GM21367 (cell line): ENCODE measurements at regions not wholly inside any gene's neighbourhood (a gene's known extent, or its start where the extent isn't known, plus 50 kb on each side); places are given as distances from the start of the nearest gene placed in this dataset.

Experiments used
- ATAC-seq: cut with Tn5 transposase; IDR thresholded peaks from one replicate; pipeline ENCODE4 v1.9.1; 2021; ENCODE audit not compliant: unreplicated experiment

DNA sequence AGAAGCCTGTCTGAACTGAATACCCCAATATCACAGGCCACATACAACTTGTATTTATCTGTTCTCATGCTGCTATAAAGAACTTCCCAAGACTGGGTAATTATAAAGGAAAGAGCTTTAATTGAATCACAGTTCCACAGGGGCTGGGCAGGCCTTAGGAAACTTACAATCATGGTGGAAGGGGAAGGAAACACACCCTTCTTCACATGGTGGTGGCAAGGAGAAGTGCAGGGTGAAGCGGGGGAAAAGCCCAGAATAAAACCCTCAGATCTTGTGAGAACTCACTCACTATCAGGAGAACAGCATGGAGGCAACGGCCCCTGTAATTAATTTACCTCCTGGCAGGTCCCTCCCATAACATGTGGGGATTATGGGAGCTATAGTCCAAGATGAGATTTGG is 50.3 kb upstream of the FNDC1 start:
- no peak for ATAC-seq

DNA sequence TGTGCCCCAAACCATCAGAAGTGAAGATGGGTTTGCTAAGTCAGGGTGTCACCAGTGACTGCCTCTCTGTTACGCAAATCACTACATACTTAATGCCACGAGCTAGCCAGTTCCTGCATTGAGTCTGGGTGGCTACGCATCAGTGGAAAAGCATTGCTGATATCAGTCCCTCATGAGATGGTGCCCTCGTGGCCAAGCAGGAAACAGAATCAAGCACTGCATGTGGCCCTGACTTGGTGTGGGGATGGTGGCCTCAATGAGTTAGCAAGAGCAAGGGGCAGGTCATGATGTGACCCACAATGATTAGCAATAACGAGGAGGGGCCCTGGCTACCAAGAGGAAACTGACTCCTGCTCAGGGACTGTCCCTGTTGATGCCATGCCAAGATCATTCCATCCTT is 51.6 kb upstream of the FNDC1 start:
- no peak for ATAC-seq

DNA sequence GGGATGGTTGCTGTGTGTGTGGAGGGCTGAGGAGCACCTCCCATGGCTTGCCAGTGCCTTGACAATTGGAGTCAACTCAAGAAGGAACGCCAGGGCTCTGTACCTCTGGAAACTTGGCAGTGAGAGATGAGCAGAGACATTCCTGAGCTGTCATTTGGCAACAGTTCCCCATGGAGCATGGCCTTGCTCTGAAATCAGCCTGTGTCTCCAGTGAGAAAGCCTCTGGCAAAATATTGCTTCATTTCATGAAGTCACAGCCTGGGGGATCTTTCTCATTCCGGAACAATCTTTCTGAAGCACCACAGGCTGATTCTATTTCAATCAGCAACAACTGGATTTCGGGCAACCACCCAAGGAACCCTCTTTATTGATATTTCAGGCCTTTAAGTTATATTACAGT is 52.2 kb upstream of the FNDC1 start:
- no peak for ATAC-seq

DNA sequence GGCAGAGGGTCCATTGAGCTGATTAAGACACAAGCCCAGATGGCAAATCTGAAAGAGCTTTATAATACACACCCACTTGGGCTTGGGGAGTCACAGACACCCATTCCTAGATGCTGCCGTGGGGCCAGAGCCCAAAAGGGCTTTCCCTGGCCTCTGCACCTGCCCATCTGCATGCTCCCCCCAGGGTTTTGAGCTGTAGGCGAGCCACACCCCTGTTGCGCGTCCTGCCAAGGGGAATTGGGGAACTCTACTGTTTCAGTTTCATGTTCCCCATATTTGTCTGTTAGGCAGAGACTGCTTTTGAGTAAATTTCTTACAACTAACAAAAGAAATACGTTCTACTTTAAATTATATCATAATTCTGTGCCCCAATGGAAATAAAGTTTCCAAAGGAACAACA is 52.9 kb upstream of the FNDC1 start:
- no peak for ATAC-seq

DNA sequence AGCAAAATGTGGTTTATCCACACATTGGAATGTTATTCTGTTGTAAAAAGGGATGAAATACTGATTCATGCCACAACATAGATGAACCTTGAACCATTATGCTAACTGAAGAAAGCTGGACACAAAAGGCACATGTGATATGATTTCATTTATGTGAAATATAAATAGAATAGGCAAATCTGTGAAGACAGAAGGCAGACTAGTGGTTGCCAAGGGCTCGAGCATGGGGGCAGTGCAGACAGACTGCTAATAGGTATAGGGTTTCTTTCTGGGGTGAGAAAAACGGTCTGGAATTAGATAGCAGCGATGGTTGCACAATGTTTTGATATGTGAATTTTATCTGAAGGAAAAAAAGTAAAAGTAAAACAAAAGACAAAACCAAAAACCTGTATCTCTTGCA is 54.6 kb upstream of the FNDC1 start:
- ATAC-seq: no peak

DNA sequence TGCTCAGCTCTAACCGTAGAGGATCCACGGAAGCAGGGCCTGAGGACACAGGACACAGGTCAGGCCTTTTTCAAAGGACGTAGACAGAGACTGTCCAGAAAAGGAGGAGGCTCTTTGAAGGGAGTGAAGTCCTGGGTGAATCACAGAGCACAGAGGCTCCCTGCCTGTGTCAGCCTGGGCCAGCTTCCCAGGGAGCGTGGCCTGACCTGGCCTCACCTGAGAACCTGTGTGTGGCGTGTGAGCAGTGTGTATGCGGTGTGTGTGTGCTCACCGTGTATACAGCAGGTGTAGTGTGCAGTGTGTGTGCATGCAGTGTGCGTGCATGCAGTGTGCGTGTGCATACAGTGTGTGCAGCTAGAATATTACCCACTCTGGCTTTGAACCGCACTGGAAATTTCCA is 56.0 kb upstream of the FNDC1 start:
- no peak for ATAC-seq

DNA sequence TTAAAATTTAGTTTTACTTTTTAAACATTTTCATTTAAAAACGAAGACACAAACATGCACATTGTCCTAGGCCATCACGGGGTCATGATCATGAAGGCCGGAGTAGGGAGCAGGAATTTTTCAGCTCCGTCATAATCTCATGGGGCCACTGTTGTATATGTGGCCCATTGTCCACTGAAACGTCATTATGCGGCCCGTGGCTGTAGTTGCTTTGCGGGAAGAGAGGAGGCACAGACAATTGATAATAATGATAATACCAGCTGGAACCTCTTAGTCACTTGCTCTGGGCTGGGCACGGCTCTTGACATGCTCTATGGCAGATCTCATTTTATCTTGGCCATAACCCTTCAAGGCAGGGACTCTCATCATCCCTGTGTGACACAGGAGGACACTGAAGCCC is 56.5 kb upstream of the FNDC1 start:
- no peak for ATAC-seq

DNA sequence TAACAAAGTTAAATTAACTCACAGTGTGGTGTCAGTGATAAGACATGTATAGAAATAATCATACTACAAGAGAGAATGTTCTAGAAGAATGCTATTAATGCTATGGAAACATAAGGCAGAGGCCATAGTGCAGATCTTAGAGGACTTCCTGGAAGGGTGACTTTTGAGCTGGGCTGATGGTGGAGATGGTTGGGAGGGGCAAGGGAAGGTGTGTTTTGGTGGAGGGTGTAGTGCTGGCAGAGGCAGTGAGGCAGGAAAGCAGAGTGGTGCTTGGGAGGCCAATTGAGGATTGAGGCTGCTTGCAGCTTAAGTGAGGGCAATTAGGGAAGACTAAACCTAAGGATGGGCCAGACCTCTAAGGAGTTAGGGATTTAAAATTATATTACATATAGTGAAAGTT is 58.5 kb upstream of the FNDC1 start:
- ATAC-seq: no peak

DNA sequence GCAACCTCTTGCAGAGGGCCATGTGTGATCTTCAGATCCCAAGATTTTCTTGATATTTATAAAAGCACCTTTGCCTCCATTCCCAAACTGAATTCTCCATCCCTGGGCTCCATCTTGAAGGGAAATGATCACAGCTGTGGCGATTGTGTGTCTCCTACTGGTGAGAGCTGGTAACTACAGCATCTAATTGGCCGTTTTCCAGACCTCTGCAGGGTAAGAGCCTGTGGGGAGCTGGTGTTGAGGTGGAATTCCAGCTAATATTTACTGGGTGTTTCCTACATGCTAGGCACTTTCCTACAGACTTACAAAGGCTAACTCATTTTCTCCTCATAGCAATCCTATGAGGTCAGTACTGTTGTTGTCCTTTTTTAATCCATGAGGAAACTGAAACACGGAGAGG is 59.2 kb upstream of the FNDC1 start:
- ATAC-seq: no peak

DNA sequence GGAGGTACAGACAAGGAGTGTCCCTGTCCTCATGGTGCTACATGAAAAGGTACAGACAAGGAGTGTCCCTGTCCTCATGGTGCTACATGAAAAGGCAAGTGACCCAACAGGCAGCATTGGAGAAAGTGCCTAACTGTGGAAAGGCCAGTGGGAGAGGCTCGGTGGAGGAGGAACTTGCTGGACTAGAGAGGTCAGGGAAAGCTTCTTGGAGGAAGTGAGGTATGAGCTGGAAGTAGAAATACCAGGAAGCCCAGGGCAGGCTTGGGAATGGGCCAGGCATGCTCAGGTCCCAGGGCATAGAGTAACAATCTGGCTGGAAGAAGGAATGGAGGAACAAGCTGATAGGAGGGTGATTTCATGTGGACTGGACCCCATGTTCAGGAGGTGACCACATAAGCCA is 59.8 kb upstream of the FNDC1 start:
- ATAC-seq: no peak

DNA sequence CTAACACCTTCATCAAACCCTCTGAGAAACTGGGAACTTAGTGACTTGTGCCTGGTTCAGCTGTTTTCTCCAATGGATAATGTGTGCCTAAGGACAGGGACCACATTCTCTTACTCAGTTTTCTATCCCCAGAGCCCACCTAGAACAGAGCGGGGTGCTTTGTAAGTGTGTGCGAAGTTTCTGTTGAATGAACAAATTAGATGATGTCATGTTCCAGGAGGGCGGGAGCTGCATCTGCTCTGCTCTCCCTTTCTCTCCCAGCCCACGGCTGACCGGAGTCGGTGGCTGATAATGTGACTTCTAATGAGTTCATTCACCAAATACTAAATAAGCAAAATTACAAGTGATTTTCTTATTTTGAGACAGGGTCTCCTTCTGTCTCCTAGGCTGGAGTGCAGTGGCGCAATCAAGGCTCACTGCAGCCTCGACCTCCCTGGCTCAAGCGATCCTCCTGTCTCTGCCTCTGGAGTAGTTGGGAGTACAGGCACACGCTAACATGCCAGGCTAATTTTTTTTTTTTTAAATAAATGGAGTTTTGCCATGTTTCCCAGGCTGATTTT is 60.7 kb upstream of the FNDC1 start:
- ATAC-seq: no peak

DNA sequence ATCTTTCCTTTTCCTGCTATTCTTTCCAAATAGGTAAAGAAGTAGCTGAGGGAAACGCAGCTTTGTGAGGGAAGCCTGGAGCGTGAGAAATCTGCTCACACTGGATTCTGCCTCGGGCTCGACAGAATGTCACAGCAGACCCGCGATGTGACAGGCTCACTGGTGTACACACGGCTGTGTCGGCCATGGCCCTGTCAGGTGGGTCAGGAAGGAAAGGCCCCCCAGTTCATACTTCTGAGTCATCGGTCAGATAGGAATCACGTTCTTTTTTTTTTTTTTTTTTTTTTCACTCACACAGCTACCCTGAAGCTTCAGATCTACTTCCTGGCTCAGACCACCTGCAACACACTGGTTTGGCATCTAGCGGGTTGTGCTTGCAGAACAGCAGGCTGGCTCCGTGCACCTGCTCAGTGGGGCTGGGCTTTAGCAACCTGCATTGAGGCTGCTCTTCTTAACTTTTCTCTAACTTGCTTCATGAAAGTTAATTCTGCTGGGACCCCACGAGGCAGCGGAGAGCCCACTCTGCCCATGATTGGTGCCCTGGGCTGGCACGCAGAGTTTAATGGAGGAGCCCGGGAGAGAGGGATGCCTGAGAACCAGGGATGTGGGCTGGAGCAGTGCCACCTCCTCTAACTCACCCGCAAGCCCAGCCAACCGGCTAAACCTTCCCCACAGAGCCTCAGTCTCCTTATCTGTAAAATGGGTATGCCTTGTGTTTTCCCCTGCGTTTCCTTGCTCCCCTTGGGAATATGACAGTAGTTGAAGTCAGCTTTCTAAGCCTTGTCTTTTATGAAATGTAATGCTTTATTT is 61.5 kb upstream of the FNDC1 start:
- ATAC-seq: no peak

DNA sequence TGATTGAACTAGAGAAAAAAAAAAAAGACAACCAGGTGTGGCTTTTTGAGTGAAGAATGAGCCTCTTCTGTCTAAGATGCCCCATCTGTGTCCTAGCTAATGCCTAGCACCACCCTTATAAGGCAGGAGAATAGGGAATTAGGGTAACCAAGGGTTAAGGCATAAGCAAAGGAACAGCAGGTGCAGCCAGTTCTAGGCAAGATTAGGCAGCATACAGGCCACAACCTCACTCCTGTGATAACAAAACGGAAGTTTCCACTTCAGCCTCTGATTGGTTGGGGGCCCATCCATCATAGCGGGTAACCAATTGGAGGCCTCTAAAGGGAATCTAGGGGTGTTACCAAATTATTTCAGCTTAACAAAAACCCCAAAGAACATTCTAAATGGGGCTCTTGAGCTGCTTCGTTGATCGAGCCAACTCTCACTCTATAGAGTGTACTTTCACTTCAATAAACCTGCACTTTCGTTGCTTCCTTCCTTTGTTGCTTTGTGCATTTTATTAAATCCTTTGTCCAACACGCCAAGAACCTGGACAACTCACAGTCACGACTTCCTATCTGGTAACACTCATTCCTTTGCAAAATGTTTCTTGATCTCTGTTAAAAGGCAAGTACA is 61.9 kb upstream of the TAGAP start:
- peak; percentile 73 for ATAC-seq

DNA sequence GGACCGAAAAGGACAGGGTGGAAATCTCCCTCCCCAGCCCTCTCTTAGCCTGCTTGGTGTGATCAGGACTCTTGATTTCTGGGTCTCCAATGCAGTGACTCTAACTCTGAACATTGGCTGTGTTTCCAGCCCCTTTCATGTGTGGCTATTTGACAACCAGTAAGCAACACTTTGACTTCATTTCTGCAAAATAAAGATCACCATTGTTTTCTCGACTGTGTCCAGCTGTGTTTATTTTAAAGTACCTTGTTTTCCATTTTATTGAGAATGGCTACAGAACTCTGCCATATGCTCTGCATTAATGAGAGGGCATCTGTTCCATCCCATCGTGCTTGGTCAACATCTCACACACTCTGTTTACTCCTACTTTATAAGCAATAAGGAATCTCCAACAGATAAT is 60.9 kb upstream of the TAGAP start:
- ATAC-seq: no peak

DNA sequence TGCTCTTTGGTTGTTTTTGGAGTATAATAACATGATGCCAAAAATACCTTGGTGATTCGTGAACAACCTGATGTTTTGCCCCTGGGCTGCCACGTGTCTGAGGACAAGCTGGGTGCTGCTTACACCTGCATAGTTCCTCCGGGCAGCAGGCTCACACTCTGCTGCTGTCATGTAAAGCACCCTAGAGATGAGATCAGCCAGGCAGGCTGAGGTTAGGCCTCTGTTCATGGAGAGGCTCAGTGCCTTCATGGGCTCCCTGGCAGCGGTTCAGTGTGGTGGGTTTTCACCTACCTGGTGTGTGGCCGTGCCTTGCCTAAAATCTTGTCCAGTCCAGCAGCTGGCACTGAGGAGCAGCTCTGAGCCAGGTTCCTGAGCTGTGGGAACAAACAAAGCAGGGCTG is 60.1 kb upstream of the TAGAP start:
- no peak for ATAC-seq

DNA sequence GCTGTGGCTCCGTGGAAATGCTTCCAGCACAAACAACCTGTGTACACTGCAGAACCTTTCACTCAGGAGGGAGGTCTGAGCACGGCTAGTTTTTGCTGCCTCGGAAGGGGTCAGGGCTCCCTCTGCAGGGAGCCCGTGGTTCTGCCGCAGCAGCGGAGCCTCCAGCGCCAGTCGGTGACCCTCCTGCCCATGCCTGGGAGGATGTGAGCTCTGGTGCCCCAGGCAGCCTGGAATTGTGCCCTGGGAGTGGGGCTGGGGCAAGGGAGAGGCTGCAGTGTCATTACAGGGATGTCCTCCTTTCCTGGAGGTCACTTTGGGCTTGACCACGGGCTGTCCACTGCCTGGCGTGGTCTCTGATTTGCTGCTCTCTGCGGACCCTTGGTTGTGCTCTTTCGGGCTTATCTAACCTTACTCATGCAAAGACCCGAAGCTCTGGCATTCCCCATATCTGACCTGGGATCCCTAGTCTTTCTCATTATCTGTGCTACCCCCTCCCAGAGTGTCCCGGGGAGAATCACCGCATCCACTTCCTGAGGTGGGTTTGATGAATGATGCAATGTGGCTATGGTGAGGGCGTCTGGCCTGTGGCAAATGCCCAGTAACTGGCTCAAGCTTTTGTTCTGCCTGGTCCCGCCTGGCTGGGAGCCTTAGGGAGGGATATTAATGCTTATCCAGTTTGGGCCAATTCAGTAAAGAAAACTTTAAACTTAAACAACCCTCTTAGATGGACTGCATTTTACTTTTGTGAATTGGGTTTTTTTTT is 59.6 kb upstream of the TAGAP start:
- ATAC-seq: peak; percentile 47

DNA sequence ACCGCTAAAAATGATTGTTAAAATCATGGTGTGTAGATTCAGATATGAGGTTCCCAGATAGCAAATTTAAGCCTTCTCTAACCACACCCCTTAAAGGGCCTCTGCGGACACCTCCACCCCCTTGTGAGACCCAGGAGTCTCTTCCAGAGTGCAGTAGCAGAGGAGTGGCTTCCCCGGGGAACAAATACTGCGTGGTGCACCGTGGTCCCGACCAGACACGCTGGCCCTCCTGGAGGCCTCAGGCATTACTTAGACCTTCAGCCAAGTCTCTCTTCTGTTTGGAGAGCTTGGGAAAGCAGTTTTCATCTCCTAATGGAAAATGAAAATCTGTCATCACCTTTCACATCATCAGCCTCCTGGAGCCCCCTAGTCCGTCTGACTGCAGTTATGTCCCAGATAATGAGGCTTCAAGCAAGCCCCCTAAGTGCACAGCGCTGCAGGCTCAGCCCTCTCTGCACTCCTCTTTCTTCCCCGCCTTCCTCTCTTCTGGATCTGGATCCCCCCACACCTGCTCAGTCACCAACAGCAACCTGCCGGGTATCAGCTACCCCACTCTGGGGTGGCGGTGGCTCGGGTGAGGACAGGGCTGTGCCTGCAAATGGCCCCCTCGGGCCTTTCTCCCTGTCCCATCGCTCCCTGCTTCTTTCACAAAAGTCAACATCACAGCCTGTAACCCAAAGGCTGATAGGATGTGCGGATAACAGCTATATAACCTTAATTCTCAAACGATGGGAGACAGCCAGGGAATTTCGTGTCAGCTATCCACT is 58.8 kb upstream of the TAGAP start:
- no peak for ATAC-seq

DNA sequence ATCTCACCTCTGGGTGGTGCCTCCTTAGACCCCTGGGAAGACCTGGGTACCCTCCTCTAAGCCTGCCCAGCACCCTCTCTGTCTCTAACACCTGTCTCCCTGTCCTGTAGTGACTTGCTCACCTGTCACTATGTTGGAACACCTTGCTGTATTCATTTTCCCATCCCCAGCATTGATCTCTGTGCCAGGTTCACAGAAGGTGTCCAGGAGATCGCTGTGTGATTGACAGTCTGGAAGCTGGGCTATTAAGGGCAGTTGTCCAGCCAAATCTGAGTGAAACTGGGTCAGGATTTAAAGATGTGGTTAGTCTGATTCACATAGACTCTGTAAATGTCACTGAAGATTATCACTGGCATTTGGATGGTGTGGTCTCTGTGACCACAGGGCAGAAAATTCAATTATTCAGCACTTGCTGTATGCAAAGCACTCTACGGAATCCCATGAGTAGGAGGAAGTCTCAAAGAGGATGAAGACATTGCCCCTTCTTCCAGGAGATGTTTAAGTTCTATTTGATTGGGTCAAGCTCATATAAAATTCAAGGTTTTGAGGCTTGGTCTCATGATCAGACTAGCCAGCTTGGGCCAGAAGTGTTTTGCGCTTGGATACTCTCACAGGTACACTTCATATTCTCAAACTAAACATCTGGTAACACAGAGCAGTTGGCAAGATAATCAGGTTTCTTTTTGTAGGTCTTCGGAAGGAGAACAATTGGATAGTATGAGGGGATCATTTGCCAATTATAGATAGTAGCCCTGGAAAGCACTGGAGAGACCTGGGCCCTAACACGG is 57.8 kb upstream of the TAGAP start:
- no peak for ATAC-seq

DNA sequence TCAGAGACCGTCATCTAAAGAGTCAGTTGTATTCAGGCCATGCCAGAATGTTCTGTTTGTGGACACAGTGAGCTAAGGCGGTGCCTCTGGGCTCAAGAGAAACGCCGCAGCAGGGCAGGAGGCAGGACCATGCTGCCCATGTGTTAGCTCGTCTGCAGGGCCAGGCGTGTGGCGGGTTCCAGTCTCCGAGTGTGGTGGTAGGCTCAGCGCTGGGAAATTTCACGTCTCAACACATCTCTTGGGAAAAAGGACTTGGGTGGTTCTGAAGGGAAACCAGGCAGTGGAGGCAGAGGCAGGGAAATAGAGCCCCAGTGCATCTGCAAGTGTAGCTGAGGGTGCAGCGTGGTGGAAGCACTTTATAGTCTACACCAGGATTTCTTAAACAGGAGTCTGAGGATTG is 56.9 kb upstream of the TAGAP start:
- ATAC-seq: no peak

DNA sequence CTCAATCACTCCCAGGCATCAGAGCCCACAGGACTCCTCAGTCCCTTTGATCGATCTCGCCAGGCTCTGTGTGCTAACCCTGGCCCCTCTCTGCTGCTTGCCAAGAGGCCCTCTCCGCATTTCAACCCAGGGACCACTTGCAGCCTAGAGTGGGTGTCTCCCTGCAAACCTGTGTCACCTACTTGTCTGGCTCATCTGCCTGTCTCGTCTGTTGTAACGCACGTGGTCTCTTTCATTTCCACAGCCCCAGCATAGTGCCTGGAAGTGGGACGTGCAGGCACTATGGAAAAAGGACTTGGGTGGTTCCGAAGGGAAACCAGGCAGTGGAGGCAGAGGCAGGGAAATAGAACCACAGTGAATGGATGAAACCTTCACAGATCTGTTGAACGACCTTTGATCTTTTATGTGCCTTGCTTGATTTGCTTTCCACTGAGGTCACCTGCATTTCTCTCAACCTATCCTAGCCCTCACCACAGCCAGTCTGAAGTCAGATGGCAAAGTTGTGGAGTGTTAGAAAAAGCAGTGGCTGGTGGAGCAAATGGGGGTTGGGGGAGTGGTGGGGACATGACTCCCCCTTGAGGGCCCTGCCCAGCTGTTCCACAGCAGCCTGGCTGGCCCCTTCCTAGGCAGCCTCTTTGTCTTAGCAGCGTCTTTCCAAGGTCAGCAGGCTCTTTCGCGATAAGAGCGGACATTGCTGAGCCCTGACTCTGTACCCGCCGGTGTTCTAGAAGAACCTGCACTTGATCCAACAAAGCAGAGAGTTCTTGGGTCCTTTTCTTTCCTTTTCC is 55.8 kb upstream of the TAGAP start:
- ATAC-seq: no peak
